NCI-H2227 (cell line): ENCODE measurements at regions not wholly inside any gene's neighbourhood (a gene's known extent, or its start where the extent isn't known, plus 50 kb on each side); places are given as distances from the start of the nearest gene placed in this dataset.
"Not testable (repeated sequence)": the region's sequence is repeated elsewhere in the genome, so short reads cannot be mapped to it uniquely, and the experiment has no call there.

Experiments used
- DNase-seq: peaks from one replicate; lab custom pipeline; 2025; ENCODE audit not compliant: unreplicated experiment; lab: John Stamatoyannopoulos, UW

GRCh38 chr13:83498045-83498444 is 384.2 kb downstream of the SLITRK1 start:
- no peak for DNase-seq

GRCh38 chr13:83496501-83496900 is 385.8 kb downstream of the SLITRK1 start:
- DNase-seq = no peak

GRCh38 chr13:83485101-83485500 is 397.2 kb downstream of the SLITRK1 start:
- DNase-seq = no peak

- no peak for DNase-seq
Measured at GRCh38 chr13:83471011-83471410, 411.3 kb downstream of the SLITRK1 start.

- DNase-seq = no peak
Measured at GRCh38 chr13:83470133-83470797, 412.0 kb downstream of the SLITRK1 start.

GRCh38 chr13:83453723-83454122 is 428.6 kb downstream of the SLITRK1 start:
- no peak for DNase-seq

GRCh38 chr13:83453300-83453699 is 429.0 kb downstream of the SLITRK1 start:
- DNase-seq = no peak

GRCh38 chr13:83452292-83452950 is 429.9 kb downstream of the SLITRK1 start:
- DNase-seq = no peak

GRCh38 chr13:83450591-83450990 is 431.7 kb downstream of the SLITRK1 start:
- no peak for DNase-seq

- no peak for DNase-seq
Measured at GRCh38 chr13:83449668-83450395, 432.4 kb downstream of the SLITRK1 start.

- no peak for DNase-seq
Measured at GRCh38 chr13:83440465-83440864, 441.8 kb downstream of the SLITRK1 start.

- DNase-seq = not testable (repeated sequence)
Measured at GRCh38 chr13:83439464-83439863, 442.8 kb downstream of the SLITRK1 start.

GRCh38 chr13:83423861-83424260 is 458.4 kb downstream of the SLITRK1 start:
- no peak for DNase-seq

- no peak for DNase-seq
Measured at GRCh38 chr13:83423381-83423780, 458.9 kb downstream of the SLITRK1 start.

GRCh38 chr13:83414393-83414792 is 467.9 kb downstream of the SLITRK1 start:
- DNase-seq = no peak

GRCh38 chr13:83386609-83387008 is 495.7 kb downstream of the SLITRK1 start:
- no peak for DNase-seq

GRCh38 chr13:83378908-83379307 is 503.4 kb downstream of the SLITRK1 start:
- no peak for DNase-seq

- no peak for DNase-seq
Measured at GRCh38 chr13:83377491-83377890, 504.8 kb downstream of the SLITRK1 start.

GRCh38 chr13:83372786-83373185 is 509.5 kb downstream of the SLITRK1 start:
- DNase-seq = no peak

GRCh38 chr13:83365723-83366122 is 516.6 kb downstream of the SLITRK1 start:
- DNase-seq = no peak

GRCh38 chr13:83355041-83355440 is 527.2 kb downstream of the SLITRK1 start:
- DNase-seq = no peak

- DNase-seq = no peak
Measured at GRCh38 chr13:83352391-83352790, 529.9 kb downstream of the SLITRK1 start.
